Smooth muscle cell of the brain vasculature (primary cell): ENCODE measurements at regions not wholly inside any gene's neighbourhood (a gene's known extent, or its start where the extent isn't known, plus 50 kb on each side); places are given as distances from the start of the nearest gene placed in this dataset.

Experiments used
- DNase-seq: peaks from one replicate; pipeline ENCODE4 v3.0.0-alpha.2; 2012; ENCODE audit warnings: low read depth, low spot score

GRCh38 chr20:52864916-52865605, 107.1 kb upstream of the TSHZ2 start:
- no peak for DNase-seq

GRCh38 chr20:52859156-52859876, 112.8 kb upstream of the TSHZ2 start:
- no peak for DNase-seq

GRCh38 chr20:52852714-52853113, 119.4 kb upstream of the TSHZ2 start:
- DNase-seq = no peak

GRCh38 chr20:52847731-52848359, 124.3 kb upstream of the TSHZ2 start:
- no peak for DNase-seq

DNA sequence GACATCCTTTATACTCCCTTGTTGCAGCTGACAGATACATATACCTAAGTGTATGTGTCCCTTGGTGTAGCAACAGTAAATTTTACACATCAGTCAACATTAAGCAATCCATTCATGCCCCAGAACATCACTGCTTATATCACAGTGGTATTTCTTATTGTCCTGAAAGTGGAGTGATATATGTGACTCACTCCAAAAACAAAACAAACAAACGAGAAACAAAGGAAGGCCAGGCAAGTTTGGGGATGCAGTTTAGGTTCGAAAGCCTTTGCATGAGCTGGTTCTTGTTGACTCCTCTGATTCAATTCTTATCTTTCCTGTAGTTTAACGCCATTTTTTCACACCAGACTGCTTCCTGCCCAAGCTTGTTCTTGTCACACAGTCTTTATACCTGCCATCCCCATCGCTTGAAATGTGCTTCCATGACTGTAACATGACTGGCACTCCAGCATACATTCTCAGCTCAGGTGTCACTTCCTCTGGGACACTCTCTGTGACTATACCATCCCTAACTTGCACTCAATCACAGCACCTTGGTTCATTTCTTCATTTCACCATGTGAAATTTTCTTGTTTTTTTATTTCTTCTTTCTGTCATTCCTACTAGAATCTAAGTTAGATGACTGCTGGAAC, 125.0 kb upstream of the TSHZ2 start:
- no peak for DNase-seq

DNA sequence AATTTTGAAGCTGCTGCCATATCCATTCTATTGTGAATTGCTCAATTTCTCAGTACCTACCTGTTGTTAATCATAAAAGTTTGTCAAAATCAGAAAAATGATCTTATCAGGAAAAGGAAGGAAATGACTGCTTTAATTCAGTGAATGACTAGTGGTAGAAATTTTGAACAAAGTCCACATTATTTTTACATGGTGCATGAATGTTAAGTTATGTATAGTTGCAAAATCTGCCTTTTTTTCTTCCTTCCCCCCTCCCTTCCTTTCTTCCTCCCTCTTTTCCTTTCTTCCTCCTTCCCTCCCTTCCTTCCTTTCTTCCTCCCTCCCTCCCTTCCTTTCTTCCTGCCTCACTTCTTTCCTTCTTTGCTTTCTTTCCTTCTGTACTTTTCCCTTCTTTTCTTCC, 127.1 kb upstream of the TSHZ2 start:
- no peak for DNase-seq

DNA sequence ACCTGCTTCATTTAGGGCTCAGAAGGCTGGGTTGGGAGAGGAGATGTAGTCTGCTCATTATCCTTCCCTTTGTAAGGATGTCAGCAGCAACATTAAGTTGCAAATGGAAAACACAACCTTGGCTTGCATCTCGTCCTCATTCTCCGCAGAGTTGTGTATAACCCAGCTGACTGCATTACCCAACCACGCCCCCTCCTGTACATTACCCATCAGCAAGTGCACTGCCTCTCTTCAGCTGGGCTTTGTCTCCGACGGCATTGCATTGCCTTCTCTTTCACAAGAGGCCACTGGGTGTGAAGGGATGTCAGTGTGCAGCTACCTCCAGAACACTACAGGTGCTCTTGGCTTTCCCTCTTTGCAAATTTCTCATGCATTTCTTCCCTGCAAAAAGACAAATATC, 128.7 kb upstream of the TSHZ2 start:
- DNase-seq = no peak

- DNase-seq = no peak
Measured at GRCh38 chr20:52841003-52841402, 131.2 kb upstream of the TSHZ2 start.

DNA sequence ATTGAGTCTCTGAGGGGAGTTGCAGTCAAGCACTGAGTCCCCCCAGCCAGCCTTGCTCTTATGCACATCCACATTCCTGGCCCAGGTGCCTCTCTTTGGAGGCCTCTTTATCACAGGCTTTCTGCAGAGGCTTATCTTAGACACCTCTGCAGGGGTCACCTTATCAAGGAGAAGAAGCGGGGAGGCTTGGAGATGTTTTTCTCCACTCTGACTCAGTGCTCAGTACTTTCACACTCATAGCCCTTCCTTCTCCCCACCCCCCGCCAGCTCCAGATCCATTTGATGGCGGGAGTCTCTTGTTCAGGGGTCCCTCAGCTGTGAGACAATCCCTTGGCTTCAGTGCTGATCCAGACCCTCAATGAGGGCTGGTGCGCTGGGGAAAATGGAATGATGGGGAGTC, 132.1 kb upstream of the TSHZ2 start:
- DNase-seq = no peak

GRCh38 chr20:52838510-52839241, 133.5 kb upstream of the TSHZ2 start:
- no peak for DNase-seq

DNA sequence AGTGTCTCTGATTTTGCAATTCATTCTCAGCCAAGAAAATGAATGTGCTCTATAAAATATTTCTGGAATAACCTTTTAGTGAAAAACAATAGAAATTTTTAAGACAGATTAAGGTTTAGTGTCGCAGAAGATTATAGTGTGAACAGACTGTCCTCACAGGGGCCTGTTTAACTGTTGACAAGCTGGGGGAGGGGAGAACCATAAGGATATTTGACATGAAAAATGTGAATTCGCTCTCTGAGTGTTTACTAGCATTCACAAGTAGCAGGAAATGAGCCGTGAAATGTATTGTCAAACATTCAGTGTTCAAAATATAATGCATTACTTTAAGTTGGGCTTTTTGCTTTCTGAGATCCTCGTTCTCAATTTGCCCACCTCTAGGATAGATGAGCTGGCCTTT, 134.8 kb upstream of the TSHZ2 start:
- no peak for DNase-seq

DNA sequence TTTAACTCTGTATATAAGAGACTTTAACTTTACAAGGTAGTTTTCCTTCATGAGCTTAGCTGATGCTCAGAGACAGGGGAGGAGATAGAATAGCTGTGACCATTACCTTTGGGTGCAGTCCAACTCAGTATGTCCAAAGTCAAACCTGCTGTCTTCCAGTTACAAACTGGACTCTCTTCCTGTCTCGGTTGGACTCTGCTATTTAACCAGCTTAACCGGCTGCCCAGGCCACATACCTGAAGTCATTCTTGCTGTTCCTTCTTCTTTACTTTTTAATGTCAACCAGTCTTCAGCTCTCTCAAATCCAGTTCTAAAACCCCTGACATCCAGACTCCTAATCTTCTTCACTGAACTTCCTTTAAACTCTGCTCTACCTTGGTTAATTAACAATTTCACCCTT, 138.3 kb upstream of the TSHZ2 start:
- no peak for DNase-seq

DNA sequence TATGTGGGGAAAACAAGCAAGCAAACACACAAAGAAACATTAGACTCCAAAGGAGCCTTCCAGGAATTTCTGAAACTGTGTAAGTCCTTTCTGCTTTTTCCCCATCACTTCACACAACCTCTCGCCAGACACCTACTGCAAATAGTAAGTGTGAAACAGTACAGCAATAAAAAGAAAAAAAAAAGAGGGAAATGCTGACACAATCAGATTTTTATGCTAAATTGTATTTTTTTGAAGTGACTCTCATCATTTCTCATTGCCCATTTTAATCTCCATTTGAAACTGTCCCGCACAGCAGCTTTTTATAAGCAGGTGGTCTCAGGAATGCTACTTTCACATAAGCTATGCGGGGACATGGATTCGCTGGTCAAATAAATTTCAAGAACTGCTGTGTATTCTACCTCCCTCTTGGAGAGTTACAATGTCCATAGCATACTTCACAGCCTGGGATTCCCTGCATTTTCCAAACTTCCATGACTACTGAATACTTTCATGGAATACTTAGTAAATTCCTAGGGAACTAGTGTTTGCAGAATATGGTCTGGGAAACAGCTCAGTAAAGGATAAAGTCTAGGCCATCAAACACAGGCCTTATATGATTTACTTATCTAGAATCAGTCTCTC, 139.9 kb upstream of the TSHZ2 start:
- DNase-seq = no peak

GRCh38 chr20:52830598-52830997, 141.6 kb upstream of the TSHZ2 start:
- DNase-seq = no peak

GRCh38 chr20:52829111-52829510, 143.0 kb upstream of the TSHZ2 start:
- no peak for DNase-seq

- no peak for DNase-seq
Measured at GRCh38 chr20:52828199-52828598, 144.0 kb upstream of the TSHZ2 start.

DNA sequence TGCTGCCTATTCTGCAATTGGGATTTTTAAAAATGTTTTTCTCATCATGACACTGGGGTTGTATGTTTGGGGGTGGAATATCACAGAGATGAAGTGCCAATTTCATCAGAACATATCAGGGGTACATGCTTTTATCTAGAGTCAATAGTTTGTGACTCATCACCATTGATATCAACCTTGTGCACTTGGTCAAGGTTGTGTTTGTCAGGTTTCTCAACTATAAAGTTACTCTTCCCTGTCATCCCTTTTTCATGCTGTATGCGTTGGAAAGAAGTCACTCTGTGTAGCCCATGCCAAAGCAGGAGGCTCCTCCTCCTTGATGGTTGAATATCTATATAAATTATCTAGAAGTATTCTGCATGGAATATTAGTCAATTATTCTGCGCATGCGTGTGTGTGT, 145.4 kb upstream of the TSHZ2 start:
- no peak for DNase-seq

- DNase-seq = no peak
Measured at GRCh38 chr20:52826321-52826720, 145.8 kb upstream of the TSHZ2 start.

DNA sequence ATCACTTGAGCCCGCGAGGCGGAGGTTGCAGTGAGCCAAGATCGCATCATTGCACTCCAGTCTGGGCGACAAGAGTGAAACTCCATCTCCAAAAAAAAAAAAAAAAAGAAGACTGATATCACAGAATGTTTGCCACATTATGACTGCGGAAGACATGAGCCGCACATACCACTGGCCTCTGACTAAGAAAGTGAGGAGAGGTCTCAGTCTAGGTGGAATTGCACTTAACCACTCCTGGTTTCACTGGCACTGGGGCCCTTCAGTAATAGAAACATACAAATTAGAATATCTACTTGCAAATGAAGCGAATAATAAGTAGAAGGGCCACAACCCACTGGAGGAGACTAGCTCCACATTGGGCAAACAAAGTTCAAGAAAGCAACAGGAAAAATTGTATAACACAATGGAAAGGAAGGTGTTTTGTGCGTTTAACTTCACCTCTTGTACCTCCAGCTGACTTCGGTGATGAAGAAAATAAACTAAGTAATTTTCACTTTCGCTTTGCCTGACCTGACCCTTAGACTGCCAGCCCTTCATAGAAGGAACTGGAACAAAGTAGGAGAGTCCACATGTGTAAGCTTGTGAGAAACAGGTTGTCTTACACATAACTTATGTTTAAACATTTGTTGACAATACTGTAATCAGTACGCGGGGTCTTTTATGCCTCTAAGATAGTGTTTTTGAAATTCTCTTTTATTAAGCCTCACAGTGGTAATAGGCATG, 147.5 kb upstream of the TSHZ2 start:
- no peak for DNase-seq

- no peak for DNase-seq
Measured at GRCh38 chr20:52823303-52823702, 148.9 kb upstream of the TSHZ2 start.
